Calu3 (cell line): ENCODE measurements at regions not wholly inside any gene's neighbourhood (a gene's known extent, or its start where the extent isn't known, plus 50 kb on each side); places are given as distances from the start of the nearest gene placed in this dataset.

ENCODE experiments used
- BruUV-seq: library from RNA; stranded (reverse); fragments of 400-500 nt; replicated peaks from 2 replicates; lab custom pipeline; 2021; lab: Mats Ljungman, UMichigan
- CTCF ChIA-PET: fragments of 300-600 bp; sonication (Branson Sonifier 250); formaldehyde crosslinking; loops from one replicate; lab custom pipeline; 2022; ENCODE audit warnings: antibody characterized with exemption; lab: Charles Lee
- DNase-seq: peaks from one replicate; pipeline ENCODE4 v3.0.0; 2022
- H3K27ac Mint-ChIP-seq: one replicate; pipeline ENCODE4 v1.8.0; 2022; ENCODE audit warnings: mixed read lengths; ENCODE audit not compliant: unreplicated experiment
- H3K27me3 Mint-ChIP-seq: one replicate; pipeline ENCODE4 v1.8.0; 2022; ENCODE audit warnings: mixed read lengths; ENCODE audit not compliant: unreplicated experiment
- H3K36me3 Mint-ChIP-seq: one replicate; pipeline ENCODE4 v1.8.0; 2022; ENCODE audit warnings: mild to moderate bottlenecking, moderate library complexity, mixed read lengths; ENCODE audit not compliant: insufficient read depth, unreplicated experiment
- H3K4me1 Mint-ChIP-seq: one replicate; pipeline ENCODE4 v1.8.0; 2022; ENCODE audit warnings: mild to moderate bottlenecking, low read depth, mixed read lengths; ENCODE audit not compliant: unreplicated experiment
- H3K4me3 Mint-ChIP-seq: one replicate; pipeline ENCODE4 v1.8.0; 2022; ENCODE audit warnings: mild to moderate bottlenecking, low read depth, moderate library complexity, mixed read lengths; ENCODE audit not compliant: unreplicated experiment
- H3K9me3 Mint-ChIP-seq: one replicate; pipeline ENCODE4 v1.8.0; 2022; ENCODE audit warnings: low read depth, mixed read lengths; ENCODE audit not compliant: unreplicated experiment
- CTCF ChIP-seq: fragments of 200-600 bp; IDR thresholded peaks from one replicate; pipeline ENCODE4 v1.8.0; 2022; ENCODE audit warnings: antibody characterized with exemption; ENCODE audit not compliant: unreplicated experiment
- intact Hi-C: fragments of 100-400 bp; cut with micrococcal nuclease; formaldehyde crosslinking; loops from one replicate; pipeline ENCODE4 v1.10.0; 2022; ENCODE audit not compliant: unreplicated experiment

- Mint-ChIP-seq H3K4me3 (no peak overlapping the region), H3K9me3 (no peaks in the 10 kb centered on the region), H3K36me3 (no peaks in the 10 kb centered on the region), H3K4me1 (no peaks in the 10 kb centered on the region), H3K27ac (no peak overlapping the region), H3K27me3 (no peaks in the 10 kb centered on the region)
- intact Hi-C loops = no loop called here
- no TSS peak for BruUV-seq
- TF ChIP-seq CTCF = no peak
- CTCF ChIA-PET = no interaction called here
- peak; percentile 2 for DNase-seq
Observed at GRCh38 chr13:69565334-69565733, 542.3 kb upstream of the ATXN8OS start.

GRCh38 chr13:69556540-69557196, 551.0 kb upstream of the ATXN8OS start:
- CTCF ChIA-PET = no interaction called here

DNA sequence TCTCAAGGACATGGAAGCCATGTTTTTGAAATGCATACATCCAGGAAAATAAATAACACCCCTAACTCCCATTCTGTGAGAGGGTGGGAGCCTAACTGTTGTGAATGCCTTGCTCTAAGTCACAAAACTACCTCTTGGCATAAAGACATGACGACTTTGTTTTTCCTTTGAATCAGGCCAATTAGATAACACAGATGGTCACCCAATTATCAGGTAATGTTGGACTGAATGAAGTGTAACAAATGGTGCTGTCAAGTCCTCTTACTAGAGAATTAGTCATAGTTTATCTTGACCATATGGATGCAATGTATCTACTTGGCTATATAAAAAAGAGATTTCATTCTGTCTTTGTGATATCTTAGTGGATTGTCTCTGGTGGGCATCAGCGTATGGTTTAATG, 553.6 kb upstream of the ATXN8OS start:
- intact Hi-C loops = no loop called here
- BruUV-seq = no TSS peak
- H3K9me3 Mint-ChIP-seq = no peaks in the 10 kb centered on the region
- DNase-seq = no peak
- CTCF ChIA-PET = no interaction called here
- no peak overlapping the region for H3K4me3 Mint-ChIP-seq
- no peak for TF ChIP-seq CTCF
- H3K27ac Mint-ChIP-seq = no peak overlapping the region
- H3K36me3 Mint-ChIP-seq = no peaks in the 10 kb centered on the region
- H3K27me3 Mint-ChIP-seq = no peaks in the 10 kb centered on the region
- no peaks in the 10 kb centered on the region for H3K4me1 Mint-ChIP-seq

More at GRCh38 chr13:69556540-69557196, 551.0 kb upstream of the ATXN8OS start:
- no peak for DNase-seq
- Mint-ChIP-seq H3K4me3 (no peak overlapping the region), H3K27ac (no peak overlapping the region), H3K27me3 (no peaks in the 10 kb centered on the region), H3K4me1 (no peaks in the 10 kb centered on the region), H3K9me3 (no peaks in the 10 kb centered on the region), H3K36me3 (no peaks in the 10 kb centered on the region)
- TF ChIP-seq CTCF = no peak
- no TSS peak for BruUV-seq
- intact Hi-C loops = no loop called here

- TF ChIP-seq CTCF = no peak
- CTCF ChIA-PET = no interaction called here
- DNase-seq = no peak
- Mint-ChIP-seq H3K9me3 (no peaks in the 10 kb centered on the region), H3K36me3 (no peaks in the 10 kb centered on the region), H3K4me1 (no peaks in the 10 kb centered on the region), H3K27me3 (no peaks in the 10 kb centered on the region), H3K4me3 (no peak overlapping the region), H3K27ac (no peak overlapping the region)
- no TSS peak for BruUV-seq
- intact Hi-C loops = no loop called here
Observed at GRCh38 chr13:69551193-69551592, 556.4 kb upstream of the ATXN8OS start.
